HG03521 (cell line): ENCODE measurements at regions not wholly inside any gene's neighbourhood (a gene's known extent, or its start where the extent isn't known, plus 50 kb on each side); places are given as distances from the start of the nearest gene placed in this dataset.

Experiments
- ATAC-seq: cut with Tn5 transposase; IDR thresholded peaks from one replicate; pipeline ENCODE4 v1.9.1; 2021; ENCODE audit warnings: mild to moderate bottlenecking, moderate library complexity; ENCODE audit not compliant: unreplicated experiment

GRCh38 chr4:111689214-111689613 is 456.0 kb upstream of the FAM241A start:
- no peak for ATAC-seq

GRCh38 chr4:111689731-111690130 is 455.5 kb upstream of the FAM241A start:
- no peak for ATAC-seq

GRCh38 chr4:111693758-111694157 is 451.5 kb upstream of the FAM241A start:
- no peak for ATAC-seq

- no peak for ATAC-seq
Observed at GRCh38 chr4:111695677-111696076, 449.6 kb upstream of the FAM241A start.

- no peak for ATAC-seq
Observed at GRCh38 chr4:111696505-111696904, 448.7 kb upstream of the FAM241A start.

GRCh38 chr4:111697176-111697942 is 447.9 kb upstream of the FAM241A start:
- ATAC-seq: no peak

GRCh38 chr4:111698361-111698760 is 446.9 kb upstream of the FAM241A start:
- no peak for ATAC-seq

GRCh38 chr4:111699165-111699564 is 446.1 kb upstream of the FAM241A start:
- no peak for ATAC-seq

- no peak for ATAC-seq
Observed at GRCh38 chr4:111701102-111701501, 444.2 kb upstream of the FAM241A start.

GRCh38 chr4:111707491-111707890 is 437.8 kb upstream of the FAM241A start:
- ATAC-seq: no peak

GRCh38 chr4:111712093-111712677 is 433.1 kb upstream of the FAM241A start:
- no peak for ATAC-seq

GRCh38 chr4:111713276-111713675 is 432.0 kb upstream of the FAM241A start:
- no peak for ATAC-seq

- no peak for ATAC-seq
Observed at GRCh38 chr4:111717921-111718320, 427.3 kb upstream of the FAM241A start.

GRCh38 chr4:111718763-111719559 is 426.3 kb upstream of the FAM241A start:
- ATAC-seq: no peak

GRCh38 chr4:111720866-111721265 is 424.4 kb upstream of the FAM241A start:
- no peak for ATAC-seq

- ATAC-seq: no peak
Observed at GRCh38 chr4:111722213-111722720, 423.0 kb upstream of the FAM241A start.

- ATAC-seq: no peak
Observed at GRCh38 chr4:111736516-111736915, 408.7 kb upstream of the FAM241A start.

GRCh38 chr4:111744847-111745246 is 400.4 kb upstream of the FAM241A start:
- ATAC-seq: no peak

GRCh38 chr4:111748157-111748556 is 397.1 kb upstream of the FAM241A start:
- no peak for ATAC-seq

- no peak for ATAC-seq
Observed at GRCh38 chr4:111754003-111754402, 391.3 kb upstream of the FAM241A start.

GRCh38 chr4:111755571-111755970 is 389.7 kb upstream of the FAM241A start:
- no peak for ATAC-seq

- ATAC-seq: no peak
Observed at GRCh38 chr4:111761531-111761930, 383.7 kb upstream of the FAM241A start.
